ENCODE measurements at regions not wholly inside any gene's neighbourhood (a gene's known extent, or its start where the extent isn't known, plus 50 kb on each side); places are given as distances from the start of the nearest gene placed in this dataset.
"Not testable (repeated sequence)": the region's sequence is repeated elsewhere in the genome, so short reads cannot be mapped to it uniquely, and the experiment has no call there.

DNA sequence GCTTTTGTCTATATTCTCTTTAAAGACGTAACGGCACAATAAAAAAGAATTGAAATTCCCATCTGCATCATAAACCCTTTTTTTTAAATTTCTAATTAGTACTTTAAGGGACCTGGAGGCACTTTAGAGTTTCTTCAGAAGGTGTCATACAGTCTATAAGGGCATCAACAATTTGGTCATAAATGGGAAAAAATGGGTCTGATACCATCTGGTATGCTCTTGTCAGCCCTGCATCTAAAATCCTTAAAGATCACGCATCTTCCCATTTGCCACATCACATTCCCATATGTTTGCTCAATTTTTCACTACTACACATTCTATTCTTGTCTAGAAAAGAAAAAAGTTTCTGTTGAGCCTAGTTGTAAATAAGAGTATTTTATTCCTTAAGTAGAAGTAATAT, 53.8 kb downstream of the COX7C start:
- DNase-seq (ENCODE audit: low read depth) = no peak

- no peak for DNase-seq (ENCODE audit: low read depth)
These were observed 56.3 kb downstream of the COX7C start for GRCh38 chr5:86674069-86674468.

DNA sequence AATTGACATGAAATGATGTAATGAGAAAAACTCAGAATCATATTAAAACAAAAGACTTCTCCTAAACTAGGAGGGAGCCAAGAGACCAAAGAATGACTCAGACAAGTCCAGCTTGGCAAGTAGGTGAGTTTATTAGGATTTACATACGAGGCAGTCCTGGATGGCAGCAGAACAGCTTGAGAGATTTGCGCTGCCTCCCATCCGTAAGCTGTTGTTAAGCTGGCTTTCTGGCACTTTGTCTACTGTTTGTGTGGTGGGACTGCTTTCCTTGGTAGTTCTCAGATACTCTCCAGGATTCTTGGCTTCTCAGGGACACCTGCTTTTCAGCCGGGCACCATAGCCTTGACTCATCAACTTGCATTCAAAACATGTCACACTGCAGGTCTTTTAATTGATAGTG, 57.6 kb downstream of the COX7C start:
- DNase-seq (ENCODE audit: low read depth) = no peak

GRCh38 chr5:86679529-86679928, 61.8 kb downstream of the COX7C start:
- peak; percentile 84 for DNase-seq (ENCODE audit: low read depth)

DNA sequence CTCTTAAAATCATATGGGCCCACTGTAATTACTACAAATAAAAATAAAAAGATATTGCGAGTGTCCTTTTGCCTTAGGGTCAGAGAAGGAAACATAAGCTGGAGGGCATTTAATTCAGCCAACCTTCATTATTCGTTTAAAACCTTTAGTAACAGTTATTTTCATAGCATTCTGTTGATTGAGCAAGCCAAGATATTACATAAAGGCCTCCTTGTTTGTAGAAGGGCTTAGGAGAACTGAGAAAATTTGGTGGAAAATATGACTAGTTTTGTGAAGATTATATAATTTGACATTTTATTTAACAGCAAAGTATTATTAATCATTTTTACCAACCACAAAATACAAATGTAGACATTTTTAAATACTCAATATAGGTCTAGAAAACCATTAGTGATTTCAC, 62.2 kb downstream of the COX7C start:
- DNase-seq (ENCODE audit: low read depth) = no peak

GRCh38 chr5:86684222-86684621, 66.5 kb downstream of the COX7C start:
- DNase-seq (ENCODE audit: low read depth) = peak; percentile 41

DNA sequence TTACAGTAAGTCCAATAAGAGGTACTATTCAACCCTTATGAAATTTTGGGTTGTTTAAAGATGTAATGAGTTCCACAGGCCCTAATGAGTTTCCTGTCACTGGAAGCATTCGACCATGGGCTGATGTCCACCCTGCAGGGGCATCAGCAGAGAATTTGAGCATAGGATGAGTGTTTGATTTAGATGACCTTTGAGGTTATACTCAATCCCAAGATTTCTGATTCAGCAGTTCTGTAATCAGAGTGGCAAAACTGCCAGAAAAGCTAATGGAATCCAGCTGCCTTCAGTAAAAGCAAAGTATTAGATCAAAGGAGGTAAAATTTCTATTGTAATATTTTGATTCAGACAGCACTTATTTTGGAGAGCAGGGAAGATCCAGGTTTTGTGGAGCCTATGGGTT, 68.3 kb downstream of the COX7C start:
- no peak for DNase-seq (ENCODE audit: low read depth)

DNA sequence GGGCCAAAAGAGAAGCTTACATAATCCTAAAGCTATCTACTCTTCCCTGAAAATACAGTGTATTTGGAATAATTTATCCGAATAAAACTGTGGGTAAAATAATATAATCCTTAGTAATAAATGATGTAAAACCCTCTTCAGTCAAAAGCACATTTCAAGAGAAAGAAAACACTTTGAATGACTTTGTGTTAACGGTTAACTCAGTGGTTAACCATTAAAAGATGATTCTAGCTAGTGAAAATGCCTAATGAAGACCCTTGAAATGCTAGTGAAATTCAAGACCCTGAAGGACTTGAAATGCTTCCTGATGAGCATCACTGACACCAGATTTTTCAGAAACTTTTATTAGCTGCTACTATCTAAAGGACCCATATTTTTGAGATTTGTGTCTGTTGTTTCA, 70.7 kb downstream of the COX7C start:
- no peak for DNase-seq (ENCODE audit: low read depth)

DNA sequence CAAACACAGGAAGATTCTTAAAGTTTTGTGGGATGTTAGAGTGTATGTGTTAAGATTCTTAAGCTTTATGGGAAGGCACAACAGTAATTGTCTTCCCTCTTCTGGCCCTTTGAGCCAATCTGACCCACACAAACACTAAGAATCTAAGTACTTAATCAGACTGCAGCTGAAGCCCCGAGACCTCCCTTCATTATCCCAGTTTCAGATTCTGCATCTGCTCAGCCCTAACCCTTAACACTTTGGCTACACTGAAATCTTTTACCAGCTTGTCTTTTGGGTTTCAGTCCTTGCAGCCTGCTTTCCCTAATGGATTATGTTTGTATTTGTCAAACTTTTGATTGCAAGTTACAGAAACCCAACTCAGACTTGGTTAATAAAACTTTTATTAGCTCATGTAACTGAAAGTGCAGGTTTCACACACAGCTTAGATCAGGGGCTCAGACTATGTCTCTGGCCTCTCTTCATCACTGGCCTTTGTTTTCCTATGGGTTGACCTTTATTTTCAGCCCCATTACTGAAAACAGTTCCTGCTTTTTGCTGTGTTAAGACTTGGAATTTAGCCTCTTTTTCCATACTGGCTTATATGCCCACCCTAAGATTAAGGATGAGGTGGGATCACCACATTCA, 71.5 kb downstream of the COX7C start:
- no peak for DNase-seq (ENCODE audit: low read depth)

- DNase-seq (ENCODE audit: low read depth) = no peak
These were observed 91.6 kb downstream of the COX7C start for GRCh38 chr5:86709157-86709881.

DNA sequence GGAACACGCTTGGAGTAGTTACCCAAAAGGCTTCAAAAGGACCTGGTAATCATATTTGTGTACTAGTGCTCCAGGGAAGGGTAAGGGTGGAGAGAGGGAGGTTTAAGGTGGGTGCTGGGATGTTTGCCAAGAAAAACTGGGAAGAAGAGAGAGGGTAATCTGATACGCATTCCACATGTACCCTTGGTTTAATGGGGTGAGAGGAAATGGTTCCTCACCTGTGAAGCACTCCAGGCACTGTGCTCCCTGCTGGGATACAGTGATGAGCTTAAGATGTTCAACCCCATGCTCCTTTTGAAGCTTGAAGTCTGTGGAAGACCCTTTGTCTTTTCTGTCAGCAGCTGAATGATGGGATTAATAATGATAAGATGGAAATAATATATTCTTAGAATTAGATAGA, 98.4 kb downstream of the COX7C start:
- no peak for DNase-seq (ENCODE audit: low read depth)

DNA sequence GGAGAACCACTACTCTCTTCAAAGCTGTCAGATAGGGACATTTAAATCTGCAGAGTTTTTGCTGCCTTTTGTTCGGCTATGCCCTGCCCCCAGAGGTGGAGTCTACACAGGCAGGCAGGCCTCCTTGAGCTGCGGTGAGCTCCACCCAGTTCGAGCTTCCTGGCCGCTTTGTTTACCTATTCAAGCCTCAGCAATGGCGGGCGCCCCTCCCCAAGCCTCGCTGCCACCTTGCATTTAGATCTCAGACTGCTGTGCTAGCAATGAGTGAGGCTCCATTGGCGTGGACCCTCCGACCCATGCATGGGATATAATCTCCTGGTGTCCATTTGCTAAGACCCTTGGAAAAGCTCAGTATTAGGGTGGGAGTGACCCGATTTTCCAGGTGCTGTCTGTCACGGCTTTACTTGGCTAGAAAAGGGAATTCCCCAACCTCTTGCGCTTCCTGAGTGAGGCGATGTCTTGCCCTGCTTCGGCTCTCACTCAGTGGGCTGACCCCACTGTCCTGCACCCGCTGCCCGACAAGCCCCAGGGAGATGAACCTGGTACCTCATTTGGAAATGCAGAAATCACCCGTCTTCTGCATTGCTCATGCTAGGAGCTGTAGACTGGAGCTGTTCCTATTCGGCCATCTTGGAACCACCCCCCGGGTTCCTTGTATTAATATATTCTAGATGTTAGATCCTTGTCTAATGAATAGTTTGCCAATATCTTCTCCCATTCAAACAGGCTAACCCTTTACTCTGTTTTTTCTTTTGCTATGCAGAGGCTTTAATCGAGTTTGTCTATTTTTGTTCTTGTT, 113.8 kb downstream of the COX7C start:
- DNase-seq (ENCODE audit: low read depth) = not testable (repeated sequence)

GRCh38 chr5:86735370-86735769, 117.6 kb downstream of the COX7C start:
- no peak for DNase-seq (ENCODE audit: low read depth)

DNA sequence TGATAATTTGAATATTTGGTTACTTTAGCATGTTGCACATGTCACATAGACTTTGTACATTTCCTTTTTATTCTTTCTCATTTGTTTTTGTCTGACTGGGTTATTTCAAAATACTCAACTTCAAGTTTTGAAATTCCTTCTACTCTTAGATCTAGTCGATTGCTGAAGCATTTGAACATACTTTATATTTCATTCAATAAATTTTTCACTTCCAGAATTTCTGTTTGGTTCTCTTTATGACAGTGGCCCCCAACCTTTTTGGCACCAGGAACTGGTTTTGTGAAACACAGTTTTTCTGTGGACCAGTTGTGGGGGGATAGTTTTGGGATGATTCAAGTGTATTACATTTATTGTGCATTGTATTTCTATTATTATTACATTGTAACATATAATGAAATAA, 119.8 kb downstream of the COX7C start:
- no peak for DNase-seq (ENCODE audit: low read depth)

DNA sequence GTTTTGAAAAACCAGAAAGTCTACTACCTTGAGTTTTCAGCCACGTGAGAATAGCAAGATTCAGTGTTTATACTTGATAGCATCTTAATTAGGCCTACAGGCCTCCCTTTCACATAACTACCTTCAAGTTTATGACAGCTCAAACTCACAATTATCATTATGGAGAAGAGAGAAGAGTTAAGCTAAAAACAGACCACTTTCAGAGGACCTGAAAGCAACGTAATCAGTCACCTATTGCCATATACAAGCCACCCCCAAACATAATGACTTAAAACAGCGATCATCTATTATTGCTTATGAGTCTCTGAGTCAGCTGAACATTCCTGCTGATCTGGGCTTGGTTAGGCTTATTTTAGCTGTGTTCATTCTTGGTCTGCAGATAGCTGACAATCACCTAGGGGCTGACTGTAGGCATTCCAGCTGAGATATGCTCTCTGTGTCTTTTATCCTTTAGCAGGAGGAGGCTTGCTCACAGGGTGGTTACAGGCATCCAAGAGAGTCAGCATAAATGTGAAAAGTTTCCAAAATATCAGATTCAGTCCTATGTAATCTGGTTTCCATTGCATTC, 130.9 kb downstream of the COX7C start:
- DNase-seq (ENCODE audit: low read depth) = no peak

DNA sequence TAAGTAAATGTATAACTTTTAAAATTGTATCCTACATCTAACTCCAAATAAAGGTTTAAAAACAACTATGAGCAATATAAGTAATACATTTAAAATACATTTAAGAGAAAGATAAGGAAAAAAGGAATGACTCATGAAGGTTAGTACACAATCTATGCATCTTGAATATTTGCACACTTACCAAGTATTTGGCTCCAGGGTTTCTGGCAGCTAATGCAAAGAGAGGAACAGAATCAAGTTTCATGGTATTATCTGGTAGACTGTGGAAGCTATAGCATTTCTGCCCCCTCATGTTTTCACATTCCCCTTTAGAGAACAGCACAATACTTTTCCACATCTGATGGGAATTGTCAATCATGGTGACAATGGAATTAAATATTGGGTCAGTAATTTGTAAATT, 132.1 kb downstream of the COX7C start:
- DNase-seq (ENCODE audit: low read depth) = no peak

GRCh38 chr5:86756839-86757238, 139.1 kb downstream of the COX7C start:
- no peak for DNase-seq (ENCODE audit: low read depth)

DNA sequence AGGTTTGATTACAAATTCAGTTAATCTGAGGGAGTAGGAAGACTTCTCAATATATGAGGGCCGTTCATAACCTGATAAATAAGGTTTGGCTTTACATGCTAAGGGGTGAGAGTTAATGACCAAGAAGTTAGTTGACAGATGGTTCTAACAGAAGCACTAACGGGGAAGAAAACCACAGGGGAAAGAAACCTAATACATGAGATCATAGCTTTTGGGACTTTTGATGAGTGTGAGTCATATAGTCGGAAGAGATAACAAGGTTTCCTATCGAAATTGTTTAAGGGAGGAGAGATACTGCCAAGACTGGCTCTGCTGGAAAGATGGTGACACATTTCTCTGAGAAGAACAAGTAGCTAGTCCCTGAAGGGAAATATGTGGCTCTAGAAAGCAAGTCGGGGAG, 140.1 kb downstream of the COX7C start:
- DNase-seq (ENCODE audit: low read depth) = peak; percentile 84

DNA sequence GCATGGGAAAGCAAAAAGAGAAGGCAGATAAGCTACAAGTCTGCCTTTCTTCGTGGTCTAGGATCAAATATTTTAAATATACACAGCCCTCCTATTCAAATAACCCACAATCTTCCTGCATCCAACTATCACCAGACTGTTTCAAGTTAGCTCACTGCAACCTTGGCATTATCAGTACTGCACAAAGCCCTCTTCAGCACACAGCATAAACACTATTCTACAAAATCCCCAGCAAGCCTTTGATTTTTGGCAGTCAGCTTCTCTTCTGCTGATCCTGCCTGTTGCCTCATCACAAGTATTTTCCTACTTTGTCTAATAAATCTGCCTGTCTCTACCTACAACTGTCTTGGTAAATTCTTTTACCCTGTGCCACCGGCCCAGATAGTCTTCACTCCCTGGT, 142.9 kb downstream of the COX7C start:
- no peak for DNase-seq (ENCODE audit: low read depth)

GRCh38 chr5:86763929-86764328, 146.2 kb downstream of the COX7C start:
- DNase-seq (ENCODE audit: low read depth) = no peak

DNA sequence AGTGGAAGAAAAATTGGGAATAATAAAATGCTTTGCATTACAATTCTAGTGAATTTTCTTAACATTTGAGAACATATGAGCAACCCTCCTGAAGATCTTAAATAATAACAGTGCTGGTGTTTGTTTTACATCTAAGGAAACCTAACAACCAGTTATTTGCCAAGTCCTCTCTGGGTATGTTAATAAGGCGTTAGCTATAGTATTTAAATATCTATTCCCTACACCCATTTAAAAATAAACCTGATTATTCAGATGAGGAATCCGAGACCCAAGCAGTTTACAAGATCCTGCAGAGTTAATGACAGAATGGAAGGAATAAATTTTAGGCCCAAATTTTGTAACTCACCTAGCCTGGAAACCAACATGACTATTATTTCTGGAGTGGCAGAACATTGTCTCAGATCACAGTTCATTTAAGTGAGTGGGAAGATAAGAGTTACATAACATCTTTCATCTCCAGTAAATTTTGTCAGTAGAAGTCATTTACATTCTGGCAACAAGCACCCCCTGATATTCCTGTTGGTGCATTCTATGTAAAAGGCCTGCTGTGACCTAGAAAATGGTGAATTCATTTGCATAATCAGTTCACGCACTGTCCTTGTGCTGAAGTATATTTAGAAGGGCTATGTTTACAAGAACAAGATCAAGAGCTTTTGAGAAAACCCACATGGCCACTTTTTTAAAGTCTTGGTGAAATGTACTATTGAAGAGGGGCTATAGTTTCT, 148.2 kb downstream of the COX7C start:
- no peak for DNase-seq (ENCODE audit: low read depth)

- no peak for DNase-seq (ENCODE audit: low read depth)
These were observed 151.0 kb downstream of the COX7C start for GRCh38 chr5:86768699-86769202.

Data from Daoy (cell line).